ENCODE measurements at regions not wholly inside any gene's neighbourhood (a gene's known extent, or its start where the extent isn't known, plus 50 kb on each side); places are given as distances from the start of the nearest gene placed in this dataset.

DNA sequence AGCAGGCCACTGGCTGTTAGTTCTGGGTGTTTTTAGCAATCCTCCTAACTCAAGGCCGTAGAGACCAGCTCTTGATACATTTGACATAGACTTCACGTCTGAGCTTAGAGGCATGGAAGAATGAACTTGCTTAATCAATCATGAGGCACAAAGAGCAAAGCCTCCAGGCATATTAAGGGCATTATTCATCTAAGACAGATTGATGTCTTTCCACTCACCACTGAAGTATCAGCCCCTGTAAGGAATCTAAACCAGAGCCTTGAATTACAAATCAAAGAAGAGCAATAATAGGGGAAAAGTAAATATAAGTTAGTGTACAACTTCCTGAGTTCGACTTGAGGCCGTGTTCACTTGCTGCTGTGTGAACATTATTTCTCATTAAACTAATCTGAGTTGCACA, 1470.7 kb downstream of the AACS start:
- no peak for DNase-seq (ENCODE audit: low read depth in 1 of 2, low spot score in 1 of 2)

DNA sequence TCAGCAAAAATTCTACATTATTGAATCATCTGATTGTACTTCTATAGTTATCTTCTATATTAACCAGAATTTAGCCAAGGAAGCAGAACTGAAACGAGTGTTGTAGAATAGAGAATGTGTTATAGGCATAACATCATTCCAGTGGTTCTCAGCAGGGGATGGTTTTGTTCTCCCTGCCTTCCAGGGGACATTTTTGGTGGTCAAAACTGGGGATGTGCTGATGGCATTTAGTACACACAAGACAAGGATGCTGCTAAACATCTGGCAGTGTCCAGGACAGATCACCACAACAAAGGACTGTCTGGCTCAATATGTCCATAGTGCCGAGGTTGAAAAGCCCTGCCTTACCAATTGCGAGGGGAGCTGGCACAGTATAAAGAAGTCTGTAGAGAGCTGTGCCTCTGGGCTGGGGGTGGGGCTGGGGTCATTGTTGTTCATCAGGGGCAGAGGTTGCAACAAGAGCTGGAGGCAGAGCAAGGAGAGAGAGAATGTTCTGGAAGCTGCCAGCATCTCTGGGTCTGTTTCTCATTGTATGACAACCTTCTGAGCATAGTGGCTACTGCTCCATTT, 1472.8 kb downstream of the AACS start:
- DNase-seq (ENCODE audit: low read depth in 1 of 2, low spot score in 1 of 2): no peak

DNA sequence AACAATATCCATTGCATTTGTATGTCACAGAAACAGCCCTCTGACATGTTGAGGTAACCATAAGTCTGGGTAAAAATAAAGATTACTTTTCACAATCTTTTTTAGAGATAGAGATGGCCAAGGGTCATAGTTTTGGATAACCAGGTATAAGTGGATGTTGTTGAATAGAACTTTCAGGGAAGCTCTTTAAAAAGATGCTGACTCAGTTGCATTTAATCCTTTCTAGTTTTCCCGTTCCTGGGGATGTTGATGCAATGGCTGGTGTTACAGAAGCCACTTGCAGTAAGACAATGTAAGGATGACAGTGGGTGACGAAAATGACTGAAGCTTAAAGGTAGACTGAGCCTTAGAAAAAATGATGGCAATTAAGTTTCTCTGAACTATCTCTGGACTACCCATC, 1473.7 kb downstream of the AACS start:
- no peak for DNase-seq (ENCODE audit: low read depth in 1 of 2, low spot score in 1 of 2)

DNA sequence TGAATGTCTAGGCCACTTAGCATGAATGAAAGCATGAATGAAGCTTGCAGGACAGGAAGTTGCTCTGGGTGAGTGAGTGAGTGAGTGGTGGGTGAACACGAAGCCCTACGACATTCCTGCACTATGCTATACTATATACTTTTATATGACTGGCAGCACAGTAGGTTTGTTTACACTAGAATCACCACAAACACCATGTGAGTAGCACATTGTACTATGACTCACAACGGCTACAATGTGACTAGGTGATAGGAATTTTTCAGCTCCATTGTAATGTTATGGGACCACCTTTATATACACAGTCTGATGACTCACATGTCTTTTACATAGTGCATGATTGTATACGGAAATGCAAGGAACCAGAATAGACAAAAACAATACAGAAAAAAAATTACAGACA, 1480.2 kb downstream of the AACS start:
- DNase-seq (ENCODE audit: low read depth in 1 of 2, low spot score in 1 of 2): no peak

DNA sequence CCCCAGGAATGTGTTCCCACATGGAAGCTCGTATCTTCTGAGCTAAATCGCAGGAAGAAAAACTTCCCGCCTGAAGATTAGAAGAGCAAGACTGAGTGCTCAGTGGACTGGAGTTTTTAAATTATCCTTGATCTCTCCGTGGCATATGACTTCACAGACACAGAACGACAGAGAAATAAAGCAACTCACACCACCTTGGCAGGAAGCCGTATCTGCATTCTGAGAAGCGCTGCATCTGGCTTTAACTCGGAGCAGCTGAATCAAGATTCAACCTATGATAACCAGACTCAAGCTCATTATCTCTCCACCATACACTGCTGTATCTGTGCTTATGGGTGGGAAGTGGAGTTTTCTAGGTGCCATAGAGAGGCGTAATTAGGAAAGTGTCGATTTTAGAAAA, 1482.7 kb downstream of the AACS start:
- no peak for DNase-seq (ENCODE audit: low read depth in 1 of 2, low spot score in 1 of 2)

DNA sequence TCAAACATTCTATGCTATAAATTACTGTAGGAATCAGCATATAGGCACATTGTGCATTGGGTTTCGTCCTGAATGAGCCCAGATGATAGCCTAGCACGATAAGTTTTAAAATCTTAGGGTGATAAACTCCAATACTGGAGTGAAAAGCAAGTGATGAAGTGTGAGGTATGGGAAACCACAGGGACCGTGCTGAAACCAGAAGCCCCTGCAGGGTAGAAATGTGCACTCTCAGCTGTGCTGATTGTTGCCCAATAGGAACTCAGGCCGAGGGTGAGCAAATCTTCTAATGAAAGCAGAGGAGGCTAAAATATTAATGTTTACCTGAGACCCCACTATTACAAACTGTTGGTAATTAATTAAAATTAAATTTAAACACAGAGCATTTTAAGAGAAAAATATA, 1486.6 kb downstream of the AACS start:
- DNase-seq (ENCODE audit: low read depth in 1 of 2, low spot score in 1 of 2): no peak

DNA sequence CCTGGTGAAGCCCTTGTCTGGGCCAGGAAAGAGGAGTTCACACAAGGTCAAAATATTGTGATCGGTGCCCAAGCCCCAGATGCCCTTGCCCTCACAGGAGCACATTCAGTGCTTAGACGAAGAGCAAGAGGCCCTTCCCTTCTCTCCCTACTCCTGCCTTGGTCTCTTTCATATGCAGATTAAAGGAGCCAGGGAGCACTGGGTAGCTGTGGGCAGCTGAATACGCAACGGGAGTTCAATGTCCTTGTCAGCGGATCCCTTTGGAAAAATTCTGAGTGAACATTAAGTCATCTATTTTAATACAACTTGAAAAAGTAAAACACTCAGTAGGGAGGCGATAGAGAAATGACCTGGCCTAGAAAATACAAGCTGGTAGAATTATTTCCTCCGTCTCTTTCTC, 1489.4 kb downstream of the AACS start:
- no peak for DNase-seq (ENCODE audit: low read depth in 1 of 2, low spot score in 1 of 2)

DNA sequence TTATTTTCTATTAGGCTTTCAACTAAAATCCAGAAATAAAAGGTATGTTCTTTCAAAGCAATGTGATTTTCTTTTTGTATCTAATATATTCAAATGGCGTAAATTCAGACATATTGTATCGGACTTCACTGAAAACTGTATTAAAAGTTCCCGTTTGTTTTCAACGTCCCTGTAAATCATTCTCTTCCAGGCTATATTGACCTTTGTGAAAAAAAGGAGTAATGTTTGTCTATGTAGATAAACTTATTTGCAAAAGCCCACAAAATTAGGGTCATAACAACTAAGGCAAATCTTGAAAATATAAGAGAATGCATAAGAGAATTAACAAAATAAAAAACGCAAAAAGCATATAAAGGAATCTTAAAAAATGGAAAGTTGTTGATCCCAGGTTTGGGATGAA, 1492.4 kb downstream of the AACS start:
- DNase-seq (ENCODE audit: low read depth in 1 of 2, low spot score in 1 of 2): no peak

DNA sequence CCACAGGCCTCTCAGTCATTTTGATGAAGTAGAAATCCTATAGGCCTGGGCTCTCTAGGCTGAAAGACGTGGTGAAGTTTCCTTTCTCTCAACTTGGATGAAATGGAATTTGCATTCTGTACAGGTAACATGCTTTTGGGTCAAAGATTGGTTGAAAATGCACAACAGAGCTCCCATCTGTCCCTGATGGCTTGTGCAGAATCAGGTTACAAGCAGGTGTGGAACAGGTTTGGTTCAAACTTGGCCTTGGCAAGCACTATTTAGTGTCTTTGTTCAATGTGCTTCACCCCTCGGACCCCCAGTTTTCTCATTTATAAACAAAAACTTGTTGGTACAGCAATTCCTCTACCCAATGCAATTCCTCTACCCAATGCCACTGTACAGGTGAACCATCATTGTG, 1493.0 kb downstream of the AACS start:
- DNase-seq (ENCODE audit: low read depth in 1 of 2, low spot score in 1 of 2): no peak

DNA sequence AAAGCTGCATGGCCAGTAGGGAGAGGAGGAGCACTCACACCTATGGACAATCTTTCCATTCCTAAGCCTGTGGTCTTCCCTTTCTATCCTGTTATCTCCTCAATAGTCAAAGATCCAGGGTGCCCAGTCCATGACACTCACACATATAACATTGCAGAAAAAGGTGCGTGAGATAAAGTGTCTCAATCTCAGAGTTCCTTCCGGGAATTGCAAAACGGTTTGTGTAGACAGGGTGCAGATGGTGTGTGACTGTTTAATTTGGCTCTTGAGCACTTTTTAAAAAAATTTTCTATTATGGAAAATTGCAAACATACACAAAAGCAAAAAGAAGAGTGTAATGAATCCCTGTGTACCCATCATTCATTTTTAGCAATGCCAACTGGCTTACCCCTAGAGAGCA, 1493.6 kb downstream of the AACS start:
- no peak for DNase-seq (ENCODE audit: low read depth in 1 of 2, low spot score in 1 of 2)

DNA sequence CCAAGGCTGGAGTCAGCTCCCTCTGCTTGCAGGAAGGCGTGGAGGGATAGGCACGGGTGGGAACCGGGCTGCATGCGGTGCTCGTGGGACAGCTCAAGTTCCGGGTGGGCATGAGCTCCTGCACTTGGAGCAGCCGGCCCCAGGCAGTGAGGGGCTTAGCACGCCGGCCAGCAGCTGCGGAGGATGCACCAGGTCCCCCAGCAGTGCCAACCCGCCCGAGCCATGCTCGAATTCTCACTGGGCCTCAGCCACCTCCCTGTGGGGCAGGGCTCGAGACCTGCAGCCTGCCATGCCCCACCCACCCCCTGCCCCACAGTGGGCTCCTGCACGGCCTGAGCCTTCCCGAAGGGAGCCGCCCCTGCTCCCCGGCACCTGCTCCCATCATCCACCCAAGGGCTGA, 1501.8 kb downstream of the AACS start:
- no peak for DNase-seq (ENCODE audit: low read depth in 1 of 2, low spot score in 1 of 2)

DNA sequence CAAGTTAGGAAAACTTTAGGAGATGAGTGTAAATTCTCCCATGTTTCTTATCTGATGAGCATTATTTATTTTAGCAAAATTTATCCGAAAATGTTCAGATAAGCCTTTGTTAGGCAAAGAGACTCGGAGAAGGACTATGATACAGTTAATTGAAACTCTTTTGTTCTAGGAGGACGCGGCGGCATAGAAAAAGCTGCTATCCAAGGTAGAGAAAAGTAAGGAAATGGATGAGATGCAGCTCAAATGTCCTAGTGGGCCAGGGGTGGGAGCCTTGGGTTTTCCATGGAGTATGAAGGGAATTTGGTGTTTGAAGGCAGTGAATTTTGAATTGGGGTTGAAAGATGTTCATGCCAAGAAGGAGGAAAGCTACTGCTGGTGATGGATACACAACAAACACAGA, 1504.5 kb downstream of the AACS start:
- no peak for DNase-seq (ENCODE audit: low read depth in 1 of 2, low spot score in 1 of 2)

DNA sequence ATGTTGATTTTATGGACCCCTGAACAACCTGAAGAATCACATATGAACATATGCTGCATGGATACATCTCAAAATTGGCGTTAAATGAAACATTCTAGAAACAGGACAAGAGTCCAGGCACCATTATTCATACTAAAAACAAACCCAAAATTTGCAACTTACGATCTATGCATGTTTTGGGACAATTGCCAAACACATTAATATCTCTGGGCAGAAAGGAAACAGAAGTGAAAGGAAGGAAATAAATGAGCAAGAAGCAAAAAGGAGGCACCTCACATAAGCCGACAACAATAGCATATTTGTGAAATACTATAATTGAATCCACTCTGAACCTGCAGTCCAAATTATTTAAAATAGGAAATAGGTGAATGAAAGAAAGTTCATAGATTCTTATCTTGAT, 1505.3 kb downstream of the AACS start:
- no peak for DNase-seq (ENCODE audit: low read depth in 1 of 2, low spot score in 1 of 2)

DNA sequence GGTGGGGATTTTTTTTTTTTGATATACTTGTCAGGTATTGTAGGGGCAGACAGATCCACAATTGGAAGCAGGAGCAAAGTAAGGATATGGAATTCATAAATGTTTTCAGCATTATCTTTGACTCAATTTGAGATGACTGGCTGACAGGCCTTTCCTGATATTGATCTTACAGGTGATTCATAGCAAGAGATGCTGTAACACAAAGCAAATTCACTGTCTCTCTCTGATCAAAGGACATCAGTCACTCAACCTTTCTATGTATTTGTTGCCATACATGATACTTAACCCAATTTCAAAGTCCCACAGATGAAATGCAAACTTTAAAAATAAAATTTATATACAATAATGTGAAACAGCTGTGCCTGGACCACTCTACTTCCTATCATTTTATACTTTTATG, 1506.9 kb downstream of the AACS start:
- no peak for DNase-seq (ENCODE audit: low read depth in 1 of 2, low spot score in 1 of 2)

DNA sequence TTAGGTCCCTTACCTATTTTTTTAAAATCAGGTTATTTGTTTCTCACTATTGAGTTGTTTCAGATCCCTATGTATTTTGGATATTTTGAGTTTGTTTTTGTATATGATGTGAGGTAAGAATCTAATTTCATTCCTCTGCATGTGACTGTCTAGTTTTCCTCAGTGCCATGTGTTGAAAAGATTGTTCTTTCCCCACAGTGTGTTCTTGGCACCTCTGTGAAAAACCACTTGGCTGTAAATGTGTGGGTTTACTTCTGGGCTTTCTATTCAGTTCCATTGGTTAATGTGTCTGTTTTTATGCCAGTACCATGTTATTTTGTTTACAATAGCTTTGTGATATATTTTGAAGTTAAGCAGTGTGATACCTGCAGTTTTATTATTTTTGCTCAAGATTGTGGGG, 1516.4 kb downstream of the AACS start:
- DNase-seq (ENCODE audit: low read depth in 1 of 2, low spot score in 1 of 2): no peak

DNA sequence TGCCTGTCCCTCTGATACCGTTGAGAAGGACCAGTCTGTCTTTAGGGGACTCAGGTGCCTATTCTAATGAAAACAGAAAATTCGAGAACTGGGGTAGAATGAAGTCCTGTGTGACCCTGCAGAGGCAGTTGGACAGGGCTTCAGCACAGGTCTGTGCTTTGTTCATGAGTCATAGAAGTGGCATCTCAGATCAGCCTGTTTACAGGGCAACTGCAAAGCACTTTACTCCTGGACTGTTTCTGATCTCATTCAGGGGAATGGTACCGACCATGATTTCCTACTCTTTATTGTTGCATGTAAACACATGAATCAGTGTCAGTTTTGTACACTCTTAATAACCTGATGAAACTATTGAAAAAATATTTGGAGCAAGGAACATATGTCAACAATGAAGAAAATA, 1517.0 kb downstream of the AACS start:
- DNase-seq (ENCODE audit: low read depth in 1 of 2, low spot score in 1 of 2): no peak

DNA sequence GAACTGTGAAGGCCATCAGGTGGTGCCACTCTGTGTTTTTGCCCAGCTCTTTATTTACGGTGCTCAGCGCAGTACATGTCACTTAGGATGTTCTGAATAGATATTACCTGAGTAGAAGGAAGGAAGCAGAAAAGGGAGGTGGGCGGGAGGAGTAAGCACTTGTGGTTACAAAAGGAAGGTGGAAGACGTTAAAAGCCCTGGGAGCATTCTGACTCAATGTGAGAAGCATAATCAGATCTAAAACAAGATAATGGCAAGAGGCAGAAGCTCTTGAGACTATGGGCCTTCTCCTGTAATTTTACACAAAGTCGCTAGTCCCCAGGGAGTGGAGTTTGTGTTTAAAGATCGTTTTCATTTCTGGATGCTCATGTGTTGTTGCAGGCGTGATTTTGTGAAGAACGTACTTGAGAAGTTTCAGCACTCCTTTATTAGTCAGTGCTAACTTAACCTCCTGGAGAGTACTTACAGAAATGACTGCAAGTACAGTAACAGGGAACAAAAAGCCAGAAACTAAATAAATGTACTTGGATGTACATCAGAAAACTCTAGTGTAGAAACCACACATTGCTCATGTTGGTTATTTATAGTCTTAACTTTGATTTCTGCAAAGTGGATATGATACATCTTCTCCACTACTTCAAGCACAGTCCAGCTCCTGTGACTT, 1523.5 kb downstream of the AACS start:
- no peak for DNase-seq (ENCODE audit: low read depth in 1 of 2, low spot score in 1 of 2)

DNA sequence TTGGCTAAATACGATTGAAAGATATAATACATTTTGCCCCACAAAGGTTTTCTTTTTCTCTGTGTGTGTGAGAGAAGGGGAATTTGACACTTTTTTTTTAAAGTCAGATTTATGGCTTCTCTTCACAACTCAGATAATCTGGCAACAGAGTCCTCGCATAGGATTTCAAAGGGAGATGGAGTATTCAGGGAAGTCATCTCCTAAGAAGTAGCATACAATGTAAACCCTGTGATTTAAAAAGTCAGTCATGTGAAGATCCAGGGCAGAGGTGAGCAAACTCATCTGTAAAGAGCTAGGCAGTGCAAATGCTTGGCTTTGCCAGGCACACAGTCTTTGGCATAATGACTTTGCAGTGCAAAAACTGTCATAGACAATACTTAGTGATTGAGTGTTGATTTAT, 1526.3 kb downstream of the AACS start:
- no peak for DNase-seq (ENCODE audit: low read depth in 1 of 2, low spot score in 1 of 2)

DNA sequence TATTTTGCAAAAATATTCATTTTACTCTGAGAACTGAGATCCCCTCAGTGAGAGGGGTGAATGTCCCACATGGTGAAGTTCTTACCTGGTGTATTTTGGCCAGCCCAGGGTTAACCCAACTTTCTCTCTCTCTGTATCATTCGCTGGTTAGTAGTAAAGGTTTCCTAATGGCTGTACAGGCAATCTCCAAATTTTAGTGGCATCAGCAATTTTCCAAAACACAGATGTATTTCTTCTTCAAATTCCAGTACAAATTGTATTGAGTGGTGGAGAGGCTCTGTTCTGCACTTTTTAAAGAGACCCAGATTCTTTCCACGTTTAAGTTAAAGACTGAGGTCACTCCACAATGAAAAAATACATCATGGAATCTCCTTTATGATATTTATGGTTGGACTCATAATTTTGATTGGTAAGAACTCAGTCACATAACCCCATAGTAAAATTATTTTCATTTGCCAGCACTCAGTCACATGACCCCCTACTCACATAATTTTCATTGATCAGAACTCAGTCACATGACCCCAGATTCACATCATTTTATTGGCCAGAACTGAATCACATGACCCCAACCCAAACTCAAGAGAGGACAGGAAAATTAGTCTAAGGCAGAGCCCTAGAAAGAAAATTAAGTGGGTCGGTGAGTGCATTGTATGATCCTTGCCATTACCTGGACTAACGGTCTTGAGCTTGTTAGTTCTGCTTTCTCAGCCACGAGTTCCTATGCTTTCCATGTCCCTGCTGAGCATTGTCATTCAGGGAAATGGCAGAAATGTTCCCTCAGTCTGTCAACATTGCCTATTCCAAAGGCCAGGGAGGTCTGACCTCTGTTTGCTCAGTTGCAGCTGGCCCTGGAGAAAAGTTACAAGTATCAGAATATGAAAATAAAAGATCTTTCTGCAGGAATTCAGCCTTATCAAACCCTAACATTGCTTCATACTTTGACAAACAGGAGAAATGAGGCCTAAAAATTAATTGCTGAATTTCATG, 1536.2 kb downstream of the AACS start:
- DNase-seq (ENCODE audit: low read depth in 1 of 2, low spot score in 1 of 2): no peak

DNA sequence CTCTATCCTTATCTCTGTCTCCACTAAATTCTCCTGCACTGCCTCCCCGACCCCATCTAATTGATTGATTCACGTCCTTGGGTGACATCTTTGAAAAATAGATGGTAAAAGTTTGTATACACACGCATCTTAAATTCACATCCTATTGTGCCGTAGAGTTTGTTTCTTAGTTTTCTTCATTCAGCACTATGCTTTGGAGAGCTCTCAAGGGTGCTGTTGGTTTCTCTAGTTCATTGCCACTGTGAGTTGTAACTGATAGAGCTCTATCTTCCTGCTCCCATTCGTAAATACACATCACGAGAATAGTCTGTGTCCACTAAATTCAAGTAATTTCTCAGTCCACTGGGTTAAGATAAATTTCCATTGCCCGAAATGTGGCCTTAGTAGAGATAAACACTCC, 1537.4 kb downstream of the AACS start:
- no peak for DNase-seq (ENCODE audit: low read depth in 1 of 2, low spot score in 1 of 2)

DNA sequence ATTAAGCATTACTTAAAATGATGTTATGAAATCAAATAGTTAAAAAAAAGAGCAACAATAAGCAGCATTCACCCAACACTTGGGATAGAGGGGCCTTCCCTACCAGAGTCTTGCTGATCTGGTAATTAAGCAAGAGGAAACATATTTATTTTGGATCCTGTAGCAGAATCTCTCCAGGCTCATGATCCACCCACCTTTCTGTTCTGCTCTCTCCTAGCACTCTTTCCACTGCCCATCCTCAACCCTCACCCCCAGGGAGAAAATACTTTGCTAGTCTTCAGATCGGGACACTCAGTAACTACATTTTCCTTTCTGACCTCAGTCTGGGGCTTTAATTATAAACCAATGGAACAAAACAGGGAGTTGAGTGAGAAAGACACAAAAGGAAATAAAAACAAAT, 1541.9 kb downstream of the AACS start:
- DNase-seq (ENCODE audit: low read depth in 1 of 2, low spot score in 1 of 2): no peak

DNA sequence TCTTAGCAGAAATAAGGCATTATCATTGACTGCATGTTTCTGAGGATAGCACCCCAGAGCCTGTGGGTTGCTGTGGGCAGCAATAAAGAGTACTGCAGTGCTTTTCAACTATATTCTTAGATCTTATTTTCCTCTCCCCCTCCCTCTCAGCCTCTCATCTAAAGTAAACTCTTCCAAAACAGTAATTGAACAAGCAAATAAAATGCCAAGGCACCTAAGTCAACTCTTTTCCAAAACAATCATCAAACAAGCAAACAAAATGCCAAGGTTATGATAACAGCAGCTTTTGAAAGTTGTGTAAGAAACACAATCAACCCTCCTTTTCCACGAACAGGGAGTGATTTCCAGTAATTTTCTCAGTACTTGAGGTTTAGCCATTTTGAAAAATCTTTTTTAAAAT, 1542.6 kb downstream of the AACS start:
- no peak for DNase-seq (ENCODE audit: low read depth in 1 of 2, low spot score in 1 of 2)
